A549 (cell line): ENCODE measurements at regions not wholly inside any gene's neighbourhood (a gene's known extent, or its start where the extent isn't known, plus 50 kb on each side); places are given as distances from the start of the nearest gene placed in this dataset.

Source experiments
- ATAC-seq, 2 experiments: fragments of 200-7000 bp in 1 of 2; fragments of >200 bp in 1 of 2; cut with Nextera tagmentation in 1 of 2; cut with Tn5 transposase in 1 of 2; 3 replicates each; pipeline versions ENCODE4 v1.8.0 to v1.9.1; 2018 to 2020; ENCODE audit warnings: mild to moderate bottlenecking in 1 of 2, moderate library complexity in 1 of 2
- CTCF ChIA-PET: fragments of 300-600 bp; sonication (Branson Sonifier 250); formaldehyde crosslinking; extraction: SDS; loops from one replicate; lab custom pipeline; 2021; ENCODE audit warnings: antibody characterized with exemption, inconsistent platforms; lab: Yijun Ruan, JAX
- POLR2A ChIA-PET: fragments of 350-600 bp; formaldehyde crosslinking; extraction: SDS; loops from one replicate; lab custom pipeline; 2021; ENCODE audit warnings: antibody characterized with exemption, inconsistent platforms; lab: Yijun Ruan, JAX
- DNase-seq, 2 experiments: peaks; one replicate each; pipeline versions ENCODE4 v3.0.0 to v3.0.0-alpha.2; 2011 to 2016; ENCODE audit warnings: low read depth in 1 of 2, low spot score in 1 of 2
- FAIRE-seq: peaks from 2 replicates; lab custom pipeline; 2011; peaks lifted over from hg19 to GRCh38; lab: Jason Lieb, UNC
- H3K27ac ChIP-seq, 2 experiments: fragments of >200 bp; sonication (Bioruptor Twin); formaldehyde crosslinking; 3 replicates each; pipeline ENCODE4 v1.5.1; 2016 to 2017
- H3K4me1 ChIP-seq: fragments of >200 bp; sonication (Bioruptor Twin); formaldehyde crosslinking; 3 replicates; pipeline ENCODE4 v1.6.1; 2016
- H3K4me2 ChIP-seq: fragments of >200 bp; sonication (Bioruptor Twin); formaldehyde crosslinking; 3 replicates; pipeline ENCODE4 v1.6.1; 2016
- H3K4me3 ChIP-seq: fragments of >200 bp; sonication (Bioruptor Twin); formaldehyde crosslinking; 3 replicates; pipeline ENCODE4 v1.5.1; 2016
- H3K9me3 ChIP-seq: fragments of >200 bp; sonication (Bioruptor Twin); formaldehyde crosslinking; 3 replicates; pipeline ENCODE4 v1.6.1; 2016
- CBX2 ChIP-seq: fragments of 200-600 bp; sonication (generic); IDR thresholded peaks from 2 replicates; pipeline ENCODE4 v1.6.1; 2016; ENCODE audit warnings: low read depth, mild to moderate bottlenecking, borderline replicate concordance
- CBX8 ChIP-seq: fragments of 200-600 bp; sonication (generic); IDR thresholded peaks from 2 replicates; pipeline ENCODE4 v1.6.1; 2016
- CEBPB ChIP-seq, 2 experiments: fragments of >200 bp in 1 of 2; sonication (Bioruptor Twin) in 1 of 2; formaldehyde crosslinking in 1 of 2; IDR thresholded peaks; 2 replicates each; pipeline ENCODE4 v1.6.1; 2012 to 2016
- CHD2 ChIP-seq: fragments of 150-350 bp; IDR thresholded peaks from 2 replicates; pipeline ENCODE4 v1.6.1; 2014; ENCODE audit warnings: low read length; ENCODE audit not compliant: partially characterized antibody
- FOSB ChIP-seq: fragments of 250-450 bp; sonication (Bioruptor Pico); IDR thresholded peaks from 2 replicates; pipeline ENCODE4 v1.5.0; 2020; ENCODE audit warnings: mild to moderate bottlenecking, moderate library complexity
- FOXS1 ChIP-seq: fragments of 250-450 bp; sonication (Bioruptor Pico); IDR thresholded peaks from 2 replicates; pipeline ENCODE4 v1.5.0; 2020; ENCODE audit warnings: mild to moderate bottlenecking, moderate library complexity
- GATA3 ChIP-seq: IDR thresholded peaks from 2 replicates; pipeline ENCODE4 v1.6.1; 2012; ENCODE audit warnings: borderline replicate concordance
- HDAC2 ChIP-seq: fragments of 200-600 bp; sonication (generic); IDR thresholded peaks from 2 replicates; pipeline ENCODE4 v1.6.1; 2016
- HOXB5 ChIP-seq: fragments of 250-450 bp; sonication (Bioruptor Pico); IDR thresholded peaks from 2 replicates; pipeline ENCODE4 v1.5.0; 2020; ENCODE audit warnings: mild to moderate bottlenecking, moderate library complexity
- JUNB ChIP-seq: fragments of >200 bp; sonication (Bioruptor Twin); formaldehyde crosslinking; IDR thresholded peaks from 2 replicates; pipeline ENCODE4 v1.6.1; 2016
- KDM5A ChIP-seq: fragments of 200-600 bp; sonication (generic); IDR thresholded peaks from 2 replicates; pipeline ENCODE4 v1.6.1; 2016; ENCODE audit warnings: antibody characterized with exemption, mild to moderate bottlenecking
- MAZ ChIP-seq: fragments of 150-350 bp; IDR thresholded peaks from 2 replicates; pipeline ENCODE4 v1.6.1; 2014; ENCODE audit warnings: antibody characterized with exemption, low read depth, low read length, borderline replicate concordance
- NFE2L2 ChIP-seq: fragments of 150-350 bp; conservative IDR thresholded peaks from 2 replicates; pipeline ENCODE4 v1.6.1; 2014; ENCODE audit warnings: low read length
- NPAS2 ChIP-seq: fragments of 250-450 bp; sonication (Bioruptor Pico); IDR thresholded peaks from 2 replicates; pipeline ENCODE4 v1.8.0; 2022; ENCODE audit warnings: mild to moderate bottlenecking, moderate library complexity, borderline replicate concordance
- NR3C1 ChIP-seq: fragments of >200 bp; sonication (Bioruptor Twin); formaldehyde crosslinking; IDR thresholded peaks from 3 replicates; pipeline ENCODE4 v1.6.1; 2017
- POLR2A ChIP-seq: IDR thresholded peaks from 2 replicates; pipeline ENCODE4 v1.6.1; 2012; ENCODE audit warnings: mild to moderate bottlenecking, low read length
- POLR2AphosphoS2 ChIP-seq: conservative IDR thresholded peaks from 2 replicates; pipeline ENCODE4 v1.6.1; 2012; ENCODE audit warnings: low read length, improper control_type of control experiment, inconsistent platforms
- RFX5 ChIP-seq: fragments of 450-650 bp; IDR thresholded peaks from 2 replicates; pipeline ENCODE4 v1.7.1; 2014; ENCODE audit warnings: antibody characterized with exemption, mild to moderate bottlenecking, moderate library complexity
- RNF2 ChIP-seq: fragments of 200-600 bp; sonication (generic); IDR thresholded peaks from 2 replicates; pipeline ENCODE4 v1.6.1; 2016; ENCODE audit warnings: low read depth, mild to moderate bottlenecking, antibody characterized with exemption, moderate library complexity, borderline replicate concordance
- TP53 ChIP-seq: fragments of 250-450 bp; sonication (Bioruptor Pico); IDR thresholded peaks from 2 replicates; pipeline ENCODE4 v1.5.0; 2021; ENCODE audit warnings: mild to moderate bottlenecking, moderate library complexity
- ZC3H11A ChIP-seq: fragments of 450-650 bp; IDR thresholded peaks from 2 replicates; pipeline ENCODE4 v1.6.1; 2014; ENCODE audit warnings: antibody characterized with exemption, mild to moderate bottlenecking
- ZNF302 ChIP-seq: fragments of 250-450 bp; sonication (Bioruptor Pico); IDR thresholded peaks from 2 replicates; pipeline ENCODE4 v1.9.0; 2021; ENCODE audit warnings: inconsistent platforms, mild to moderate bottlenecking, moderate library complexity
- WGBS: methylation state at CpG from one replicate; pipeline ENCODE4 v1.1.6; 2017; ENCODE audit errors: missing lambda C conversion rate; 5-methylcytosine and 5-hydroxymethylcytosine counted together
- TF ChIP-seq, protein P1 (sequence below): fragments of 150-350 bp; IDR thresholded peaks from 2 replicates; pipeline ENCODE4 v1.6.1; 2014; ENCODE audit warnings: low read depth, mild to moderate bottlenecking, low read length
- TF ChIP-seq, protein P2 (sequence below): fragments of >200 bp; sonication (Bioruptor Twin); formaldehyde crosslinking; IDR thresholded peaks from 2 replicates; pipeline ENCODE4 v1.6.1; 2016
- TF ChIP-seq, protein P3 (sequence below): fragments of 450-650 bp; IDR thresholded peaks from 2 replicates; pipeline ENCODE4 v1.6.1; 2014; ENCODE audit warnings: antibody characterized with exemption
- TF ChIP-seq, protein P4 (sequence below): IDR thresholded peaks from 2 replicates; pipeline ENCODE4 v1.6.1; 2012; ENCODE audit warnings: low read depth, borderline replicate concordance
- TF ChIP-seq, protein P5 (sequence below): fragments of >200 bp; sonication (Bioruptor Twin); formaldehyde crosslinking; IDR thresholded peaks from 3 replicates; pipeline ENCODE4 v1.5.1; 2016

DNA sequence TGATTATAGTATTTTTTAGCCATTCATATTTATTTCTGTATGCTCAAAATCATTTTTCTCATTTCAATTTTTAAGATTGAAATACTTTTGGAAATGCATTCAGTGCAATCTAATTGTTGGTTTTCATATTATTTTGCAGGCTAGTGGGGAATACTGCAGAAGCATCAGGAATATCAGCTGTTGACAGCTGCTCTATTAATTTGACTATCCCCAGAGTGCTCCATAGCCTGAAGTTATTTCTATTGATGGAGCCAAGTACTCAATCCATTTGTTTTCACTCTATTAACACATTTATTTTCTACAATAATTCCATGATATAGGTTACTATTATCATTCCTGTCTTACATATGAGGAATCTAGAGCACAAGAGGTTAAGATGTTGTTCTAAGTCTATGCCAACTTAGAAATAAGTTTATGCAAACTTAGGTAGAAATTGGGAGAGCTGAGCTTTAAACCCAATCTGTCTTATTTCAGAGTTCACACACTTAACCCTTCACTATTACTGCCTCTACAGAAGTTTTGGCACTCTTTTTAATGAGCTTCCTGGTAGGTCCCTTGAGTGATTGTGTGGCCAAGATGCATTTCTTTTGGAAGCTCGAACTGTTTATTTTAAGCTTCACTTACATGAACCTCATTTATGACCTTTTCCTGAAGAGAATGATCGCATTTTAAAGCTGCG is 65.6 kb upstream of the PCDH18 start:
- POLR2A ChIA-PET, result no interaction called here
- Histone ChIP-seq H3K4me1 (no peaks in the 10 kb centered on the region), H3K4me2 (no peak overlapping the region), H3K4me3 (no peak overlapping the region)
- no peak for FAIRE-seq
- no peak for TF ChIP-seq GATA3
- no peak for TF ChIP-seq MAZ
- no peak for TF ChIP-seq RNF2
- TF ChIP-seq, protein P1, sequence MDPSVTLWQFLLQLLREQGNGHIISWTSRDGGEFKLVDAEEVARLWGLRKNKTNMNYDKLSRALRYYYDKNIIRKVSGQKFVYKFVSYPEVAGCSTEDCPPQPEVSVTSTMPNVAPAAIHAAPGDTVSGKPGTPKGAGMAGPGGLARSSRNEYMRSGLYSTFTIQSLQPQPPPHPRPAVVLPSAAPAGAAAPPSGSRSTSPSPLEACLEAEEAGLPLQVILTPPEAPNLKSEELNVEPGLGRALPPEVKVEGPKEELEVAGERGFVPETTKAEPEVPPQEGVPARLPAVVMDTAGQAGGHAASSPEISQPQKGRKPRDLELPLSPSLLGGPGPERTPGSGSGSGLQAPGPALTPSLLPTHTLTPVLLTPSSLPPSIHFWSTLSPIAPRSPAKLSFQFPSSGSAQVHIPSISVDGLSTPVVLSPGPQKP, result no peak
- no peak for TF ChIP-seq NR3C1
- no peak for TF ChIP-seq TP53 (CRISPR knock-in tag)
- TF ChIP-seq CBX8, result no peak
- no peak for TF ChIP-seq RFX5
- no peak for TF ChIP-seq CHD2
- TF ChIP-seq, protein P2, sequence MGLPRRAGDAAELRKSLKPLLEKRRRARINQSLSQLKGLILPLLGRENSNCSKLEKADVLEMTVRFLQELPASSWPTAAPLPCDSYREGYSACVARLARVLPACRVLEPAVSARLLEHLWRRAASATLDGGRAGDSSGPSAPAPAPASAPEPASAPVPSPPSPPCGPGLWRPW, result no peak
- TF ChIP-seq POLR2AphosphoS2, result no peak
- TF ChIP-seq ZC3H11A, result no peak
- TF ChIP-seq KDM5A, result no peak
- TF ChIP-seq NFE2L2, result no peak
- TF ChIP-seq POLR2A, result no peak
- TF ChIP-seq, all 56 proteins: peak for 0
- CTCF ChIA-PET, result interaction anchor here (1.1 kb wide), 1 partner anchor 12 kb away, joined by 6 read pairs; no protein-coding TSS in a partner anchor
- Histone ChIP-seq H3K27ac (no peak overlapping the region), H3K9me3 (no peaks in the 10 kb centered on the region)
- 54% methylated on average over 3 of the region's 3 CpGs for WGBS
- ATAC-seq, result no peak
- no peak for DNase-seq

DNA sequence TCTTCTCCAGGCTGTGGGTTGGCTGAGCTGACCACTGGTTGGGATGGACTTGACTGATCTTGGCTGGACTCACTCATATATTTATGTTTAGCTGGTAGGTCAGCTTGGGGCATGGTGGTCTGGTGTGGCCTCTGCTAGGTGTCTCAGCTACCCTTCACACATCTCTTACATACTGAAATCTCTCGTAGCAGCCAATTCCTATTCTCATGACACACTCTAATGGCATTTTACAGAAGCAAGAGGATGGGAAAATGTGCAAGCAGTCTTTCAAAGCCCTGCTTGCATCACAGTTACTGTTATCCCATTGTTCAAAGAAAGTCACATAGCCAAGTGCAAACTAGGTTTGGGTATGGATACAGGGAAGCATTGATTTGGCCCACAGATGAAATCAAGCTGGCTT is 55.5 kb upstream of the PCDH18 start:
- no peak for FAIRE-seq
- DNase-seq, result no peak
- Histone ChIP-seq H3K9me3 (no peaks in the 10 kb centered on the region), H3K27ac (no peak overlapping the region), H3K4me2 (no peak overlapping the region), H3K4me3 (no peak overlapping the region), H3K4me1 (no peaks in the 10 kb centered on the region)
- TF ChIP-seq, protein P3, sequence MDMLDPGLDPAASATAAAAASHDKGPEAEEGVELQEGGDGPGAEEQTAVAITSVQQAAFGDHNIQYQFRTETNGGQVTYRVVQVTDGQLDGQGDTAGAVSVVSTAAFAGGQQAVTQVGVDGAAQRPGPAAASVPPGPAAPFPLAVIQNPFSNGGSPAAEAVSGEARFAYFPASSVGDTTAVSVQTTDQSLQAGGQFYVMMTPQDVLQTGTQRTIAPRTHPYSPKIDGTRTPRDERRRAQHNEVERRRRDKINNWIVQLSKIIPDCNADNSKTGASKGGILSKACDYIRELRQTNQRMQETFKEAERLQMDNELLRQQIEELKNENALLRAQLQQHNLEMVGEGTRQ, result no peak
- TF ChIP-seq, protein P1, result no peak
- TF ChIP-seq JUNB (no peak), FOSB (no peak), CBX2 (no peak), HOXB5 (CRISPR knock-in tag) (no peak), NPAS2 (CRISPR knock-in tag) (no peak), FOXS1 (no peak), ZNF302 (CRISPR knock-in tag) (no peak), CEBPB (IDR thresholded peaks at IDR 0.05) (no peak), GATA3 (no peak), HDAC2 (no peak)
- TF ChIP-seq, protein P4, sequence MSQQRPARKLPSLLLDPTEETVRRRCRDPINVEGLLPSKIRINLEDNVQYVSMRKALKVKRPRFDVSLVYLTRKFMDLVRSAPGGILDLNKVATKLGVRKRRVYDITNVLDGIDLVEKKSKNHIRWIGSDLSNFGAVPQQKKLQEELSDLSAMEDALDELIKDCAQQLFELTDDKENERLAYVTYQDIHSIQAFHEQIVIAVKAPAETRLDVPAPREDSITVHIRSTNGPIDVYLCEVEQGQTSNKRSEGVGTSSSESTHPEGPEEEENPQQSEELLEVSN, result no peak
- TF ChIP-seq, protein P5, sequence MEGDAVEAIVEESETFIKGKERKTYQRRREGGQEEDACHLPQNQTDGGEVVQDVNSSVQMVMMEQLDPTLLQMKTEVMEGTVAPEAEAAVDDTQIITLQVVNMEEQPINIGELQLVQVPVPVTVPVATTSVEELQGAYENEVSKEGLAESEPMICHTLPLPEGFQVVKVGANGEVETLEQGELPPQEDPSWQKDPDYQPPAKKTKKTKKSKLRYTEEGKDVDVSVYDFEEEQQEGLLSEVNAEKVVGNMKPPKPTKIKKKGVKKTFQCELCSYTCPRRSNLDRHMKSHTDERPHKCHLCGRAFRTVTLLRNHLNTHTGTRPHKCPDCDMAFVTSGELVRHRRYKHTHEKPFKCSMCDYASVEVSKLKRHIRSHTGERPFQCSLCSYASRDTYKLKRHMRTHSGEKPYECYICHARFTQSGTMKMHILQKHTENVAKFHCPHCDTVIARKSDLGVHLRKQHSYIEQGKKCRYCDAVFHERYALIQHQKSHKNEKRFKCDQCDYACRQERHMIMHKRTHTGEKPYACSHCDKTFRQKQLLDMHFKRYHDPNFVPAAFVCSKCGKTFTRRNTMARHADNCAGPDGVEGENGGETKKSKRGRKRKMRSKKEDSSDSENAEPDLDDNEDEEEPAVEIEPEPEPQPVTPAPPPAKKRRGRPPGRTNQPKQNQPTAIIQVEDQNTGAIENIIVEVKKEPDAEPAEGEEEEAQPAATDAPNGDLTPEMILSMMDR, result no peak
- CTCF ChIA-PET, result no interaction called here
- POLR2A ChIA-PET, result no interaction called here
- WGBS, result 18% methylated on average over 1 of the region's 1 CpG
- ATAC-seq, result no peak
